Activated gamma-delta T cell (primary cell): ENCODE measurements at regions not wholly inside any gene's neighbourhood (a gene's known extent, or its start where the extent isn't known, plus 50 kb on each side); places are given as distances from the start of the nearest gene placed in this dataset.

Experiments
- DNase-seq: peaks from one replicate; lab custom pipeline; 2025; lab: John Stamatoyannopoulos, UW

DNA sequence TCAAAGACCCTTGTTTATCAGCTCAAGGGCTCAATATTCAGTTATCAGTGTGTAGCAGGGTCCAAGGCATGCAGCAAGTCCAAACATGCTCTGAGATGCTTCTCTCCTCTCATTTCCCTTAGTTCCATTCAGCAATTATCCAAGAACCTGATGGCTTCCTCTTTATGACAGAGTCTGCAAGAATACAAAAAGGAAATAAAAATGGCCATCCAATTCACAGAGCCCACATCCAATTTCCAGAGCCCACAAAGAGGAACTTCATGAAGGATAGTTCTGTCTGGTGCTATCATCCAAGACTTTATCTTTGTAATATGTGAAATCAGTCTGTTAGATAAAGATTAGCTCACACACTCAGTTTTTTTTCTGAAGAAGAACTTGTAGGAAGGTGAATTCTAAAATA is 217.2 kb downstream of the LACC1 start:
- DNase-seq: no peak

DNA sequence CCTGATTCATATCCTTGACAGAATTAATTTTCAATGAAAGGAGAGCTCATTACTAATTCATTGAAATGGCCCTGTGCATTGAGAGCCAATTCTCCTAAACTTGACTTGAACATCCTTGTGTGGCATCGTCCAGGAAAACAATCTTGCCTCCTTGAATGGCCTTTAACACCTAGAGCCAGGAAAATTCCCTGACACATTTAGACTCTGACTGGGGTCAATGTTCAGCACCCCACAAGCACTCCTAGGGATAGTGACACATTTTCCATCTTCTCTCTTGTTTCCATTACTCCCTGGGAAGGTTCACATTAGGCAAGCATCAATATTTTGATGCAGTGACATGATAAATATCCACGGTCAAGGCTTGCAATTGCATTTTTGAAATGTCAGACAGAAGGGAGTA is 218.9 kb downstream of the LACC1 start:
- no peak for DNase-seq

DNA sequence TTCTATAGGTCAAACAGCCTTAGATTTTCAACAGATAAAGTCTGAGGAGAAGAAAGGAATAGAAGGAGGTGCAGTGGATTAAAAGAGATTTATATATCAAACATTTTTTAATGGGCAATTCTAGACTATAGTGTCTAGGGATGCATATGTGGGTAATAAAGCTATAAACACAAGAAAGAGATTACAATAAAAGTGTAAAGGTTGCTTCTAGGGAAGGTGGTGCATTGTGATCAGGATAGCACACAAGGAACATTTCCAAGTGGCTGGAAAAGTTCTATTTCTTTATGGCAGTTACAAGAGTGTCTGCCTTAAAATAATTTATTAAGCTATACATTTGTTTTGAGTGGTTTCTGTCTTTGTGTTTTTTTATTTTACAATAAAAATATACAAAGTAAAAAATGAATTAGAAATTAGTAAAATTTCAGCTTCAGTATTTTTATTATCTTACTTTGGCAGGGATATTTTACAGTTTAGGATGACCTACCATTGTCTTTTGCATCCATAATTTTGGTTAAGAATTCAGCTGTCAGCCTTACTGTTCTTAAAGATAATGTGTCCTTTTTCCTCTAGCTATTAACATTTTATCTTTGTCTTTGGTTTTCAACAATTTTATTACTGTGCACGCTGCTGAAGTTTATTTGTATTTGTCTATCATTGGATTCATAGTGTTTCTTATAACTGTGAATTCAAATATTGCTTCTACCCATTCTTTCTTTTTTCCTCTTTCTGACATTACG is 221.8 kb downstream of the LACC1 start:
- DNase-seq: no peak

GRCh38 chr13:44103429-44104196 is 223.9 kb downstream of the LACC1 start:
- DNase-seq: no peak

DNA sequence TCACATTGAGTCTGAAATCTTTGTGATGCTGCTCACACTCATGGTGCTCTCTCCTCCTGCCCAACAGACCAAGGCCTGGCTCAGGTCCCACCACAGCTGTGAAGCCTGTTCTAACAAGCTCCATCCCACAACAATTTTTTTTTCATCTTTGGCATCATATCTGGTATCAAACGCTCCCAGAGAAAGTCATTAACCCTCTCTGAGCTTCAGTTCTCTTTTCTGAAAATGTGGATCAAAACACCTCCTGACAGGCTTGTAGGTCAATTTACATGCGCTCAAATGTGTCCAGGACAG is 224.4 kb downstream of the LACC1 start:
- no peak for DNase-seq

- DNase-seq: no peak
Measured at GRCh38 chr13:44104969-44105368, 225.3 kb downstream of the LACC1 start.

- no peak for DNase-seq
Measured at GRCh38 chr13:44106266-44107152, 226.8 kb downstream of the LACC1 start.

DNA sequence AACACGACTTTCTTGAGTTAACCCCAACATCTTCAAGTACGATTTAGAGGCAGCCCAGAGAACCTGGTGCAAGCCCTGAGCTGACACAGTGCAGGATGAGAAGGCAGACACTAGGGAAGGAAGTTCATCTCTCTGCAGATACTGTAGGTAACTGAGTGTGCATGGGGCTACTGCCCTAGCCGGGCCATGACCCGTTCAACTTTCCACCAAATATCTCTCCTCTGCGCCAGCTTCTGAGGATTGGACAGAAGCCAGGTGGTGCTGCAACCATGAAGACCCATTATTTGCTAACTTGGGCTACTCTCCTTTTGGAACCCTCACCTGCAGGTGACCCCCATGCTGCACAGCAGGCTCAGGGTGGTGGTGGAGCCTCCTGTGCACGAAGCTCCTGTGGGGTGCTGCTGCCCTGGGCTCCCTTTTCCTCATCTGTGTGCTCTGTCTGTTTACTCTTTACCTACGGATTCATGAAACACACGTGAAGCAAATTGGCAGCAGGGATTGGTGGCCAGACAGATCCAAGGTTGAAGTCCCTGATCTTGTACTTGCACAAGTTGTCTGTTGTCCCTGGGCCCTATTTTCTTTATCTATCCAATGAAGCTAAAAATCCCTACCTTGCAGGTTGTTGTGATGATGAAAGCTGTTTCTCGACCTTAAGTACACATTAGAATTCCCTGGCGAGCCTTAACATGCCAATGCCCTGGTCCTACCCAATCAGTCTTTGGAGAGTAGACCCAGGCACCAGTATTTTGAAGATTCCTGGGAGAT is 227.8 kb downstream of the LACC1 start:
- DNase-seq: no peak

- no peak for DNase-seq
Measured at GRCh38 chr13:44108331-44108858, 228.7 kb downstream of the LACC1 start.

DNA sequence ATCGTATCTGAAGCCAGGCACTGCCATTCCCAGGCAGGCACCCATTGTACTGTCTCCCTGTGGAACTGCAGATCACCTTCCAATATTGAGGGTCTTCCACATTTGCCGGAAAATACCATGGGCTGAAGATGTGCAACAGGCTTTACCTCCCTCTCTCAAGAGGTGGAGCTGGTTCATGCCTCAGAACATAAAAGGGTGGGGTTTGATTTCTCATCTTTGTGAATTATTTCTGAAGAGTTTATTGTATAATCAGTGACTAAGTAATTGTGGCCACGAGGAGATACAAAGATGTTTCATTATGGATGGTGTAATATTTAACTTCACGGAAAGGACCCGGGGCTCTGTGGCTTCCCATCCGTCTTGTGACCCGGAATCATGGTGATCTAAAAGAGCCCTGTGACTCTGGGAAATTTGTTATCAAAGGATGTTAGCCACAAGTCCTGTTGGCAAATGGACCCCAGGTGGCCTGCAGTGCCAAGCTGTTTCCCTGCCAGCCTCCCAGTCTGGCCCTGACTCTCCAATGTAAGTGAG is 230.5 kb downstream of the LACC1 start:
- DNase-seq: no peak

DNA sequence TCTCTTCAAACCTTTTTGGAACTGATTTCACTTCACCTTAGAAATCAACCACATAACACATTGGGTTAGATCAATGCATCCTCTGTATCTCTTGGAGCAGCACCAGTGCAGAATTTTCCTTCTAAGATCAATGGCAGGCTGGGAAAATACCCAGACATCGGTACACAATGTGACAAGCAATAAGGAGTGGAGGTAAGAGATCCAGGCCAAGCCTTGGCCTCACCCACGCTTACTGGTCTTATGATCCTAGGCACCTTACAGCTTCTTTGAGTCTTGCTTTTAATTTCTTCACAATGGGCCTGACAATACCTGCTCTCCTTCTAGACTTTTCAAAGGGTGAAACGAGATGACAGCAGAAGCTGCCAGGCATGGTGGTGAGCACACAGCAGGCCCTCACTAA is 232.0 kb downstream of the LACC1 start:
- DNase-seq: no peak

GRCh38 chr13:44112700-44113329 is 233.1 kb downstream of the LACC1 start:
- DNase-seq: no peak

GRCh38 chr13:44116562-44117332 is 237.0 kb downstream of the LACC1 start:
- DNase-seq: no peak

GRCh38 chr13:44117351-44117750 is 237.6 kb downstream of the LACC1 start:
- no peak for DNase-seq

DNA sequence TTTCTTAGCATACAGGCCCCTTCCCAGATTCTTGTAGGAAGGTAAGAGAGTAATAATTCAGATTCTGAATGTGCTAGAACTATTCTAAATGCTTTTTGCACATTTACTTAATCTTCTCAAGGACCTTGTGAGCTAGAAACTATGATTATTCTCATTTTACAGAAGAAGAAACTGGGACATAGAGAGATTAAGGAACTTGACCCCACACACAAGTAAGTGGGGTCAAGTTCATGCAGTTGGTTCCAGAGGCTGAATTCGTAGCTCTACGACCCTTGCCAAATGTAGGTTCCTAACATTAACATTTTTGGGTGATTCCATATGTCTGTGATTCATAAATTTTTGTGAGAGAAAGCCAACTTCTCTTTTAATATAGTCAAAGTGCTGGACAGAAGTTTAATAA is 238.1 kb downstream of the LACC1 start:
- DNase-seq: no peak

DNA sequence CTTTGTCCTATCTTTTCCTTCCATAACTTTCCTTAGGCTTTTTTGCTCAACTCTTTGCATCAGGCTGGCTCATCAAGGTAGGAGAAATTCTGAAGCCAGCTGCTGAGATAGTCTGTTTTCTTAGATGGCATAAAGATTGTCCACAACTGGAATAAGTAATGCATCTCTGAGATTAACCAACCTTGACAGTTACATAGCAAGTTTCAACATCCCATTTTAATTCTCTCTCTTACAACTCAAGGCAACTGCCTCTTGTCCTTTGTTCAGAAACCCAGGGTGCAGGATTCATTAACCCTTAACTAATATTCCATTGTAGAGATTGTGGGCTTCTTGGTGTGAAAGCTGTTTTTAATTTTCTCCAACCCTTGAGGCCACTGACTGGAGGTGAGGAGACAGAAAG is 239.2 kb downstream of the LACC1 start:
- DNase-seq: no peak

- DNase-seq: no peak
Measured at GRCh38 chr13:44120043-44120442, 240.3 kb downstream of the LACC1 start.

DNA sequence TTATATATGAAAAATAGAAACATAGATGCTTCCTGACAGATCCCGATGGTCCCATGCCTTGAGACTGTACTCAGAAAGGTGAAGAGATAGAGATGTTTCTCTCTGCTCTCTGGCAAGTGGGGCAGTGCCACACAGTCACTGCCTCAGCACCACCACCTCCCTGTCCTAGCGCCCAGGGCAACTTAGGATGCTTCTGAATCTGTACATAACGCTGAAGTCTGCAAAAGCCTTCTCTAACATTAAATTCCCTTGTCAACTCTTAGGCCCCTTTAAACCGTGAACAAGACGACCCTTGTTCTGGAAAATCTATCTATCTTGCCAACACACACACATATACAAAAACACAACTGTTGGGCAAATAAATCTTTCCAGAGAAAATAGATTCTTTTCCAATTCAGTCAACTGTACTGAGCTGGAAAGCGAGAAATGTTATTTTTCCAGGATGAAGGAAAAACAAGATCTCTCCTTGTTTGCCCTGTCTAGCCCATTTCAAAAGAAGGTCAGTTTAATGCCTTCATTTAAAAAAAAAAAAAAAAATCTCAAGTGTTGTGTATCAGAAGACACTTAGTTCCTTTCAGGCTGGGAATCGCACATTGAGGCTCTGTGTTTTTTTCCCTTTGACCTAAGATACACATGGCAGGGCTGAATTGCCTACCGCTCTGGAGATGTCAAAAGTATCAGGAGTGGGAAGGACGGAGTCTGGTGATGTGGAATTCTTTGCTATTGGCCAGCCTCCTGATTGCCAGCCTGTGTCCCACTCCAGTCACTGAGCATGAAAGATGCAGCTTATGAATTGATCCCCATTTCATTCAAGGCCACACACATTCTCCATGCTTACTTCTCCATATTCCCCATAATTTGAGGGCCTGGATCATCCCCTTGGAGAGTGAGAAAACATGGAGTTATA is 241.4 kb downstream of the LACC1 start:
- DNase-seq: no peak

GRCh38 chr13:44124352-44124751 is 244.6 kb downstream of the LACC1 start:
- no peak for DNase-seq
